SK-N-SH (cell line): ENCODE measurements at regions not wholly inside any gene's neighbourhood (a gene's known extent, or its start where the extent isn't known, plus 50 kb on each side); places are given as distances from the start of the nearest gene placed in this dataset.

Experiments used
- CTCF ChIP-seq: fragments of 200-600 bp; sonication (generic); IDR thresholded peaks from 2 replicates; pipeline ENCODE4 v1.6.1; 2017; ENCODE audit warnings: antibody characterized with exemption, mild to moderate bottlenecking, moderate library complexity
- EZH2phosphoT487 ChIP-seq: fragments of 200-600 bp; sonication (generic); IDR thresholded peaks from 2 replicates; pipeline ENCODE4 v1.6.1; 2017; ENCODE audit warnings: low read depth, mixed run types, mild to moderate bottlenecking, antibody characterized with exemption, moderate library complexity, borderline replicate concordance
- GABPA ChIP-seq: IDR thresholded peaks from 2 replicates; pipeline ENCODE4 v1.4.0; 2012; ENCODE audit warnings: low read depth, mild to moderate bottlenecking
- GATA2 ChIP-seq: sonication (generic); formaldehyde crosslinking; IDR thresholded peaks from 2 replicates; pipeline ENCODE4 v1.5.0; 2020; ENCODE audit warnings: mild to moderate bottlenecking, missing genetic modification reagents
- IRF3 ChIP-seq: fragments of 150-350 bp; IDR thresholded peaks from 2 replicates; pipeline ENCODE4 v1.6.1; 2016; ENCODE audit warnings: mild to moderate bottlenecking, low read depth, low read length
- MAX ChIP-seq: IDR thresholded peaks from 2 replicates; pipeline ENCODE4 v1.4.0; 2012; ENCODE audit warnings: low read depth
- NFIC ChIP-seq: IDR thresholded peaks from 2 replicates; pipeline ENCODE4 v1.4.0; 2012; ENCODE audit warnings: borderline replicate concordance
- RAD21 ChIP-seq: IDR thresholded peaks from 2 replicates; pipeline ENCODE4 v1.6.1; 2012; ENCODE audit warnings: mild to moderate bottlenecking, low read length
- RCOR1 ChIP-seq: fragments of 150-350 bp; IDR thresholded peaks from 2 replicates; pipeline ENCODE4 v1.6.1; 2017; ENCODE audit warnings: antibody characterized with exemption, low read length
- SIN3A ChIP-seq: IDR thresholded peaks from 2 replicates; pipeline ENCODE4 v1.6.1; 2012; ENCODE audit warnings: low read depth, mild to moderate bottlenecking, low read length, moderate library complexity, borderline replicate concordance
- USF2 ChIP-seq: fragments of 150-350 bp; IDR thresholded peaks from 2 replicates; pipeline ENCODE4 v1.6.1; 2017; ENCODE audit warnings: antibody characterized with exemption, low read length, low read depth, borderline replicate concordance

- TF ChIP-seq GABPA (no peak), CTCF (no peak), MAX (no peak), EZH2phosphoT487 (no peak), RCOR1 (no peak), USF2 (no peak), NFIC (no peak), SIN3A (no peak), RAD21 (no peak), IRF3 (no peak), GATA2 (no peak)
Measured at GRCh38 chr3:104832530-104832929, 534.2 kb upstream of the ALCAM start.
